DND-41 (cell line): ENCODE measurements at regions not wholly inside any gene's neighbourhood (a gene's known extent, or its start where the extent isn't known, plus 50 kb on each side); places are given as distances from the start of the nearest gene placed in this dataset.
"Not testable (repeated sequence)": the region's sequence is repeated elsewhere in the genome, so short reads cannot be mapped to it uniquely, and the experiment has no call there.

Source experiments
- ATAC-seq: fragments of 200-7000 bp; cut with Tn5 transposase; 3 replicates; pipeline ENCODE4 v1.9.1; 2021; ENCODE audit warnings: low read depth; ENCODE audit not compliant: insufficient read depth
- DNase-seq: peaks from one replicate; pipeline ENCODE4 v3.0.0-alpha.2; 2020
- H2AFZ ChIP-seq: 2 replicates; pipeline ENCODE4 v1.6.0; 2012; ENCODE audit warnings: low read depth, low read length
- H3K27ac ChIP-seq: 2 replicates; pipeline ENCODE4 v1.5.1; 2012; ENCODE audit warnings: low read length, inconsistent platforms
- H3K27me3 ChIP-seq: fragments of 200-600 bp; sonication (generic); 2 replicates; pipeline ENCODE4 v1.6.0; 2012; ENCODE audit warnings: low read length, mild to moderate bottlenecking, inconsistent platforms; ENCODE audit not compliant: insufficient read depth, poor library complexity
- H3K36me3 ChIP-seq: 2 replicates; pipeline ENCODE4 v1.5.1; 2012; ENCODE audit warnings: low read length, inconsistent platforms; ENCODE audit not compliant: insufficient read depth
- H3K4me1 ChIP-seq: 2 replicates; pipeline ENCODE4 v1.5.1; 2012; ENCODE audit warnings: mild to moderate bottlenecking, low read length; ENCODE audit not compliant: insufficient read depth
- H3K4me2 ChIP-seq: 2 replicates; pipeline ENCODE4 v1.6.0; 2012; ENCODE audit warnings: mild to moderate bottlenecking, moderate library complexity, low read length, inconsistent platforms; ENCODE audit not compliant: insufficient read depth
- H3K4me3 ChIP-seq, 2 experiments: fragments of 200-600 bp in 1 of 2; shearing (Covaris generic) in 1 of 2; 2 replicates each; pipeline ENCODE4 v1.5.1; 2012 to 2016; ENCODE audit warnings: inconsistent platforms in 2 of 2, low read length in 2 of 2, mild to moderate bottlenecking in 2 of 2, low read depth in 1 of 2, moderate library complexity in 1 of 2
- H3K79me2 ChIP-seq: 2 replicates; pipeline ENCODE4 v1.6.0; 2012; ENCODE audit warnings: low read length, inconsistent platforms; ENCODE audit not compliant: insufficient read depth
- H3K9ac ChIP-seq: 2 replicates; pipeline ENCODE4 v1.6.0; 2012; ENCODE audit warnings: low read depth, mild to moderate bottlenecking, inconsistent platforms, low read length, moderate library complexity
- H3K9me3 ChIP-seq: 2 replicates; pipeline ENCODE4 v1.5.1; 2012; ENCODE audit warnings: low read length, moderate library complexity, mild to moderate bottlenecking, inconsistent platforms; ENCODE audit not compliant: insufficient read depth, severe bottlenecking
- H4K20me1 ChIP-seq: 2 replicates; pipeline ENCODE4 v1.6.0; 2012; ENCODE audit warnings: low read length; ENCODE audit not compliant: insufficient read depth
- CTCF ChIP-seq: IDR thresholded peaks from 2 replicates; pipeline ENCODE4 v1.5.1; 2012; ENCODE audit warnings: borderline replicate concordance, low read length, moderate library complexity, mild to moderate bottlenecking; ENCODE audit not compliant: poor library complexity, severe bottlenecking; ENCODE audit errors: extremely low read depth
- EZH2 ChIP-seq: IDR thresholded peaks from 3 replicates; pipeline ENCODE4 v1.6.1; 2012; ENCODE audit warnings: borderline replicate concordance, low read depth, mild to moderate bottlenecking, moderate library complexity, low read length, inconsistent platforms; ENCODE audit not compliant: severe bottlenecking

DNA sequence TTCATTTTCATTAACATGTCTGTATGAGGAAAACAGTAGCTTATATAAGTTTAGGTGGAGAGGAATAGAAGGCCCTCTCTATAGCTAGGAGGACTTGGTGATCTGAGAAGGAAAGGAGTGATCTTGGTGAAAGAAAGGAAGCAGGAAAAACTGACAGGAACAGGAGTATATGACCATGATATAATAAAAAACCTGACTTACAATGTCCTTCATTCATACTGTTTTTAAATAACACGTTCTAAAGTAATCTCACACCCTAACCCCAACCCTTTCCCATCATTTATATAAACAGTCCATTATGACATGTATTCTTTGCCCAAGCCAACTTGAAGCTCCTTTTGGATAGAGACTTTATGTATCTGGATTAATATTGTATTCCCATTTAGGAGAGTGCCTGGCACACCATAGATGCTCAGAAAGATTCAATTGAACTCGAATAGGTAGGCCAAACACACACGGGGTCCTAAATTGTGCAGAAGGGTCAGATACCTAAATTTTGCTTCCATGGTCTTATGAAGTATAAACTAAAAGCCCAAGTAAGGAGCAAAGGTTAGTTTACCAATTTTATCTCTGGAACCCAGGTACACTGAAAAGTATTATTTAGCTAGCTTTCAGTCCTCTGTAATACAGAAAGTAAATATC, 75.9 kb downstream of the OR2B2 start:
- no peak for TF ChIP-seq EZH2
- Histone ChIP-seq H3K9me3 (no peaks in the 10 kb centered on the region), H3K4me1 (peaks cover 69% of the 10 kb centered on the region), H2AFZ (no peak overlapping the region), H3K79me2 (peaks cover 67% of the 10 kb centered on the region), H3K27ac (peak overlapping the region; percentile 100), H3K4me2 (peak overlapping the region; percentile 66), H3K27me3 (no peaks in the 10 kb centered on the region), H3K9ac (peak overlapping the region; percentile 100), H3K36me3 (peaks cover 9% of the 10 kb centered on the region; the same call in 1 of the 2 replicates), H4K20me1 (no peaks in the 10 kb centered on the region), H3K4me3 (peak overlapping the region; percentile 83 to 95; a peak in 3 of 4 replicates)
- ATAC-seq (no peak), DNase-seq (no peak)

- H3K4me2 ChIP-seq, result peak overlapping the region; percentile 66
- peaks cover 68% of the 10 kb centered on the region for H3K4me1 ChIP-seq
- no peaks in the 10 kb centered on the region for H3K9me3 ChIP-seq
- TF ChIP-seq CTCF (no peak), EZH2 (no peak)
- DNase-seq (no peak), ATAC-seq (no peak)
- no peaks in the 10 kb centered on the region for H4K20me1 ChIP-seq
- no peaks in the 10 kb centered on the region for H3K27me3 ChIP-seq
- peak overlapping the region in 1 of 2 experiments; percentile 18; a peak in 1 of 4 replicates for H3K4me3 ChIP-seq
- H3K79me2 ChIP-seq, result peaks cover 72% of the 10 kb centered on the region
- peak overlapping the region; percentile 59 for H2AFZ ChIP-seq
- H3K9ac ChIP-seq, result peak overlapping the region; percentile 100
- peaks cover 9% of the 10 kb centered on the region; the same call in 1 of the 2 replicates for H3K36me3 ChIP-seq
- peak overlapping the region; percentile 100 for H3K27ac ChIP-seq
Observed at GRCh38 chr6:27834879-27835549, 77.2 kb downstream of the OR2B2 start.

DNA sequence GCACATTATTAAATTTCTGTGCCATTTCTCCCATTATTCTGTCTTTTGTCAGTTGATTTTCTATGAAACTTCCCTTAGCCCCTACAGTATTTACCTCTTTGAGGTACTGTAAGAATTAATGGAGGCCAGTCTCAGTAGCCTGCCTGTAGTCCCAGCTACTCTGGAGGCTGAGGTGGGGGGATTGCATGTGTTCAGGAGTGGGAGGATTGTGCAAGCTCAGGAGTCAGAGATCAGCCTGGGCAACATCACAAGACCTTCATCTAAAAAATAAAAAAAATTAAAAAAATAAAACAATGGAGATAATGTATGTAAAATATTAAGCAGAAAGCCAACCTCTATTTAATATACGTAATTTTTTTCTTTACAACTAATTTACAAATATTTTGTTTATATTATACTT, 77.8 kb downstream of the OR2B2 start:
- Histone ChIP-seq H3K36me3 (peaks cover 9% of the 10 kb centered on the region; the same call in 1 of the 2 replicates), H4K20me1 (no peaks in the 10 kb centered on the region), H2AFZ (0 out of 2 replicates have a peak overlapping the region, but pooled peaks have one; percentile 19), H3K79me2 (peaks cover 72% of the 10 kb centered on the region), H3K9me3 (no peaks in the 10 kb centered on the region), H3K4me3 (no peak overlapping the region), H3K27me3 (no peaks in the 10 kb centered on the region), H3K9ac (no peak overlapping the region; the same call in none of the 2 replicates), H3K4me1 (peaks cover 69% of the 10 kb centered on the region), H3K27ac (peak overlapping the region; percentile 99), H3K4me2 (no peak overlapping the region)
- DNase-seq (no peak), ATAC-seq (no peak)
- TF ChIP-seq CTCF (no peak), EZH2 (no peak)

DNA sequence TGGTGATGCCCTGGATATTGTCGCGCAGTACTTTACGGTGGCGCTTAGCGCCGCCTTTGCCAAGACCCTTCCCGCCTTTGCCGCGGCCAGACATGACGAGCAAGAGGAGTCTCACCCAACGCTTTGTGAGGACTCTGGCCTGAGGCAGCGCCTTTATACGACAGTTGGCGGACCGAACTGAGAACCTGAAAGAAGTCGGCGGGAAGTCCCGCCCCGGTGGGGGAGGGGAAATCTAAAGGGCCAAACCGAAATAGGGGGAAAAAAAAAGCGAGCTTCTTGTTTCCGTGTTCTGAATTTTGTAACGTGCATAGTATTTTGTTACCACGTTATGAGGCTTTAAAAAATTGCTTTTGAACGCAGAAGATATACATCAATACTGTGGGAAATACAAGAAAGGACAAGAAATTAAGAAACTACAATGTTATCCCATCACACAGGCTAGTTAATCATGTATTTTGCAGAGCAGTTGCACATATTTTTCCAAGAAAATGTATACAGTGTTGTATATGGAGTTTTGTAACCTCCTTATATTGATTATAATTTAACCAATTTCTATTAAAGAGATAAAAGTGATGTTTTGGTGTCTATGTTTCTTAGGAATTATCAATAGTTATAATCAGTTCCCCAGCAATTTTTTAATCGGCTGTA, 80.6 kb downstream of the OR2B2 start:
- H4K20me1 ChIP-seq, H3K9me3 ChIP-seq, H2AFZ ChIP-seq, H3K36me3 ChIP-seq, H3K27me3 ChIP-seq: not testable (repeated sequence)
- Histone ChIP-seq H3K4me1 (peaks cover 73% of the 10 kb centered on the region), H3K4me2 (peak overlapping the region; percentile 42), H3K27ac (peak overlapping the region; percentile 99), H3K9ac (peak overlapping the region; percentile 90), H3K4me3 (peak overlapping the region in 1 of 2 experiments; percentile 50; a peak in 3 of 4 replicates), H3K79me2 (peaks cover 48% of the 10 kb centered on the region)
- DNase-seq, result peak; percentile 91
- peak; percentile 72 for ATAC-seq

DNA sequence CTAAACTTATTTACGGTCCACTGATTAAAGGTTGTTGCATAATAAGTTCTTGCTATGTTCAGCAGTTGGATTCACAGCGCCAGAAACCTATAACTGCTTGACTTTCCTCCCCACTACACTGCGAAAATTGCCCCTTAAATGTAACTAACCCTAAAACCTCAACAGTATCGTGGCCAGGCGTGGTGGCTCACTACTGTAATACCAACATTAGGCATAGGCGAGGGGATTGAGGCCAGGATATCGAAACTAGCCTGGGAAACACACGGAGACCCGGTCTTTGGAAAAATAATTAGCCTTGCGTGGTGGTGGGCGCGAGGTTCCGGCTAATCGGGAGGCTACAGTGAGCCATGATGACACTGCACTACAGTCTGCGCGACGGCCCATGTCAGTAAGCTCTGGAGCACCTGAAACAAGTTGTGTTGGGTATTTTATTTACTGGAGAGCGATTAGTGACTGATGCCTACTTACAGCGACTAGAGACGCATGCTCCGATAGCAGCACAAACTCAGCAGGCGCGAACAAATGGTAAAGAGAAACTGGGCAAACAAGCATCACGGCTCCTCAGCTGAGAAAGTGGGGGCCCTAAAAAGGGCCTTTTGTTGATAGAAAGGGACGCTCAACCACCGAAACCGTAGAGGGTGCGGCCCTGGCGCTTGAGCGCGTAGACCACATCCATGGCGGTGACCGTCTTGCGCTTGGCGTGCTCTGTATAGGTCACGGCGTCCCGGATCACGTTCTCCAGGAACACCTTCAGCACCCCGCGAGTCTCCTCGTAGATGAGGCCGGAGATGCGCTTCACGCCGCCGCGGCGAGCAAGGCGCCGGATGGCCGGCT, 81.4 kb downstream of the OR2B2 start:
- ATAC-seq (peak; percentile 71), DNase-seq (peak; percentile 72)
- Histone ChIP-seq H3K4me2 (peak overlapping the region; percentile 64), H3K27ac (peak overlapping the region; percentile 99), H3K79me2 (peaks cover 42% of the 10 kb centered on the region), H3K4me3 (peak overlapping the region; percentile 19 to 59), H3K9ac (peak overlapping the region; percentile 90), H3K4me1 (peaks cover 70% of the 10 kb centered on the region)
- H4K20me1 ChIP-seq, H3K36me3 ChIP-seq, H3K9me3 ChIP-seq, H2AFZ ChIP-seq, H3K27me3 ChIP-seq: not testable (repeated sequence)
